HEK293 (cell line): ENCODE measurements at regions not wholly inside any gene's neighbourhood (a gene's known extent, or its start where the extent isn't known, plus 50 kb on each side); places are given as distances from the start of the nearest gene placed in this dataset.

Experiments
- CTCF ChIA-PET: fragments of 350-600 bp; formaldehyde crosslinking; extraction: SDS; loops from one replicate; lab custom pipeline; 2021; ENCODE audit warnings: antibody characterized with exemption; lab: Yijun Ruan, JAX
- POLR2A ChIA-PET: fragments of 300-600 bp; formaldehyde crosslinking; extraction: SDS; loops from one replicate; lab custom pipeline; 2020; ENCODE audit warnings: antibody characterized with exemption, inconsistent platforms; lab: Yijun Ruan, JAX
- H3K27ac ChIP-seq: fragments of 200-500 bp; sonication (Bioruptor generic); 2 replicates; pipeline ENCODE4 v1.5.1; 2014; ENCODE audit warnings: low read depth, low read length, control low read depth, inconsistent platforms; ENCODE audit errors: extremely low read depth
- H3K36me3 ChIP-seq, 2 experiments: fragments of 200-500 bp in 1 of 2; sonication (Bioruptor generic) in 1 of 2; 1 replicate in 1 of 2; 2 replicates in 1 of 2; pipeline ENCODE4 v1.5.1; 2014 to 2017; ENCODE audit warnings: inconsistent platforms in 2 of 2, low read length in 2 of 2; ENCODE audit not compliant: control insufficient read depth in 2 of 2, insufficient read depth in 1 of 2
- H3K4me1 ChIP-seq: fragments of 200-500 bp; sonication (Bioruptor generic); 2 replicates; pipeline ENCODE4 v1.5.1; 2014; ENCODE audit warnings: mild to moderate bottlenecking, low read length, inconsistent platforms; ENCODE audit not compliant: control insufficient read depth, insufficient read depth
- H3K4me3 ChIP-seq: 2 replicates; pipeline ENCODE4 v1.5.1; 2011; ENCODE audit warnings: low read depth, mild to moderate bottlenecking, control low read depth, low read length, moderate library complexity
- H3K9me3 ChIP-seq: fragments of 200-500 bp; sonication (Bioruptor generic); 2 replicates; pipeline ENCODE4 v1.5.1; 2014; ENCODE audit warnings: low read depth, low read length, inconsistent platforms; ENCODE audit not compliant: control insufficient read depth, insufficient read depth
- BCL6B ChIP-seq: fragments of 450-650 bp; formaldehyde crosslinking; IDR thresholded peaks from 2 replicates; pipeline ENCODE4 v1.5.1; 2017; ENCODE audit warnings: missing biosample characterization, missing genetic modification characterization
- HIC1 ChIP-seq: fragments of 450-650 bp; formaldehyde crosslinking; IDR thresholded peaks from 2 replicates; pipeline ENCODE4 v1.5.1; 2016; ENCODE audit warnings: missing biosample characterization, missing genetic modification characterization
- HOXC10 ChIP-seq: sonication (generic); formaldehyde crosslinking; IDR thresholded peaks from 2 replicates; pipeline ENCODE4 v1.8.1; 2023; ENCODE audit warnings: mild to moderate bottlenecking, missing genetic modification reagents
- KLF9 ChIP-seq: fragments of 450-650 bp; formaldehyde crosslinking; IDR thresholded peaks from 2 replicates; pipeline ENCODE4 v1.5.1; 2016; ENCODE audit warnings: missing biosample characterization, missing genetic modification characterization, low read depth
- TCF7L2 ChIP-seq: IDR thresholded peaks from 2 replicates; pipeline ENCODE4 v1.6.1; 2011; ENCODE audit warnings: low read depth, mild to moderate bottlenecking, inconsistent platforms, low read length, moderate library complexity, borderline replicate concordance
- TRIM28 ChIP-seq: IDR thresholded peaks from 2 replicates; pipeline ENCODE4 v1.6.1; 2011; ENCODE audit warnings: low read length, control low read depth, borderline replicate concordance
- ZFP37 ChIP-seq: fragments of 450-650 bp; formaldehyde crosslinking; IDR thresholded peaks from 2 replicates; pipeline ENCODE4 v1.5.1; 2016; ENCODE audit warnings: missing biosample characterization, missing genetic modification characterization
- ZNF10 ChIP-seq: fragments of 450-650 bp; formaldehyde crosslinking; IDR thresholded peaks from 2 replicates; pipeline ENCODE4 v1.5.1; 2017; ENCODE audit warnings: missing biosample characterization, missing genetic modification characterization
- ZNF138 ChIP-seq: fragments of 450-650 bp; formaldehyde crosslinking; IDR thresholded peaks from 2 replicates; pipeline ENCODE4 v1.5.1; 2016; ENCODE audit warnings: missing biosample characterization, missing genetic modification characterization, borderline replicate concordance
- ZNF140 ChIP-seq: fragments of 450-650 bp; formaldehyde crosslinking; IDR thresholded peaks from 2 replicates; pipeline ENCODE4 v1.5.1; 2016; ENCODE audit warnings: missing biosample characterization, missing genetic modification characterization
- ZNF223 ChIP-seq: fragments of 450-650 bp; formaldehyde crosslinking; IDR thresholded peaks from 2 replicates; pipeline ENCODE4 v1.5.1; 2016; ENCODE audit warnings: missing biosample characterization, missing genetic modification characterization
- ZNF426 ChIP-seq: fragments of 450-650 bp; formaldehyde crosslinking; IDR thresholded peaks from 2 replicates; pipeline ENCODE4 v1.5.1; 2017; ENCODE audit warnings: missing biosample characterization, missing genetic modification characterization, mild to moderate bottlenecking, inconsistent platforms, moderate library complexity
- ZNF510 ChIP-seq: fragments of 450-650 bp; formaldehyde crosslinking; IDR thresholded peaks from 2 replicates; pipeline ENCODE4 v1.5.1; 2018; ENCODE audit warnings: mild to moderate bottlenecking, missing genetic modification characterization, missing biosample characterization; ENCODE audit not compliant: insufficient replicate concordance
- ZNF558 ChIP-seq: fragments of 450-650 bp; formaldehyde crosslinking; IDR thresholded peaks from 2 replicates; pipeline ENCODE4 v1.5.1; 2016; ENCODE audit warnings: missing biosample characterization, missing genetic modification characterization
- ZNF571 ChIP-seq: fragments of 450-650 bp; formaldehyde crosslinking; IDR thresholded peaks from 2 replicates; pipeline ENCODE4 v1.5.0; 2017; ENCODE audit warnings: missing biosample characterization, missing genetic modification characterization
- ZNF677 ChIP-seq: fragments of 450-650 bp; IDR thresholded peaks from 2 replicates; pipeline ENCODE4 v1.5.0; 2018; ENCODE audit warnings: missing biosample characterization, mild to moderate bottlenecking, missing genetic modification characterization, moderate library complexity
- ZNF704 ChIP-seq: fragments of 450-650 bp; formaldehyde crosslinking; IDR thresholded peaks from 2 replicates; pipeline ENCODE4 v1.5.1; 2016; ENCODE audit warnings: missing biosample characterization, missing genetic modification characterization
- ZNF747 ChIP-seq: fragments of 450-650 bp; formaldehyde crosslinking; IDR thresholded peaks from 2 replicates; pipeline ENCODE4 v1.5.1; 2016; ENCODE audit warnings: missing biosample characterization, missing genetic modification characterization
- ZNF777 ChIP-seq: fragments of 450-650 bp; formaldehyde crosslinking; IDR thresholded peaks from 2 replicates; pipeline ENCODE4 v1.5.1; 2017; ENCODE audit warnings: missing biosample characterization, missing genetic modification characterization, borderline replicate concordance
- ZSCAN18 ChIP-seq: fragments of 450-650 bp; formaldehyde crosslinking; IDR thresholded peaks from 2 replicates; pipeline ENCODE4 v1.5.1; 2016; ENCODE audit warnings: missing biosample characterization, missing genetic modification characterization
- ZSCAN5A ChIP-seq: fragments of 450-650 bp; formaldehyde crosslinking; IDR thresholded peaks from 2 replicates; pipeline ENCODE4 v1.5.1; 2016; ENCODE audit warnings: missing biosample characterization, missing genetic modification characterization
- TF ChIP-seq, protein P1 (sequence below): fragments of 450-650 bp; formaldehyde crosslinking; IDR thresholded peaks from 2 replicates; pipeline ENCODE4 v1.5.1; 2016; ENCODE audit warnings: missing biosample characterization, missing genetic modification characterization
- TF ChIP-seq, protein P2 (sequence below): fragments of 450-650 bp; formaldehyde crosslinking; IDR thresholded peaks from 2 replicates; pipeline ENCODE4 v1.5.1; 2016; ENCODE audit warnings: missing biosample characterization, missing genetic modification characterization

GRCh38 chr20:48301189-48301588 lies 515.9 kb upstream of the SULF2 start (continued):
- TF ChIP-seq, protein P1, sequence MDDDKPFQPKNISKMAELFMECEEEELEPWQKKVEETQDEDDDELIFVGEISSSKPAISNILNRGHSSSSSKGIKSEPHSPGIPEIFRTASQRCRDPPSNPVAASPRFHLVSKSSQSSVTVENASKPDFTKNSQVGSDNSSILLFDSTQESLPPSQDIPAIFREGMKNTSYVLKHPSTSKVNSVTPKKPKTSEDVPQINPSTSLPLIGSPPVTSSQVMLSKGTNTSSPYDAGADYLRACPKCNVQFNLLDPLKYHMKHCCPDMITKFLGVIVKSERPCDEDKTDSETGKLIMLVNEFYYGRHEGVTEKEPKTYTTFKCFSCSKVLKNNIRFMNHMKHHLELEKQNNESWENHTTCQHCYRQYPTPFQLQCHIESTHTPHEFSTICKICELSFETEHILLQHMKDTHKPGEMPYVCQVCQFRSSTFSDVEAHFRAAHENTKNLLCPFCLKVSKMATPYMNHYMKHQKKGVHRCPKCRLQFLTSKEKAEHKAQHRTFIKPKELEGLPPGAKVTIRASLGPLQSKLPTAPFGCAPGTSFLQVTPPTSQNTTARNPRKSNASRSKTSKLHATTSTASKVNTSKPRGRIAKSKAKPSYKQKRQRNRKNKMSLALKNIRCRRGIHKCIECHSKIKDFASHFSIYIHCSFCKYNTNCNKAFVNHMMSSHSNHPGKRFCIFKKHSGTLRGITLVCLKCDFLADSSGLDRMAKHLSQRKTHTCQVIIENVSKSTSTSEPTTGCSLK (tag by site-specific recombination), result no peak
- TF ChIP-seq ZSCAN18 (tag by site-specific recombination), result no peak
- no peak for TF ChIP-seq ZNF571 (tag by site-specific recombination)
- no peak for TF ChIP-seq TRIM28
- TF ChIP-seq, protein P2, sequence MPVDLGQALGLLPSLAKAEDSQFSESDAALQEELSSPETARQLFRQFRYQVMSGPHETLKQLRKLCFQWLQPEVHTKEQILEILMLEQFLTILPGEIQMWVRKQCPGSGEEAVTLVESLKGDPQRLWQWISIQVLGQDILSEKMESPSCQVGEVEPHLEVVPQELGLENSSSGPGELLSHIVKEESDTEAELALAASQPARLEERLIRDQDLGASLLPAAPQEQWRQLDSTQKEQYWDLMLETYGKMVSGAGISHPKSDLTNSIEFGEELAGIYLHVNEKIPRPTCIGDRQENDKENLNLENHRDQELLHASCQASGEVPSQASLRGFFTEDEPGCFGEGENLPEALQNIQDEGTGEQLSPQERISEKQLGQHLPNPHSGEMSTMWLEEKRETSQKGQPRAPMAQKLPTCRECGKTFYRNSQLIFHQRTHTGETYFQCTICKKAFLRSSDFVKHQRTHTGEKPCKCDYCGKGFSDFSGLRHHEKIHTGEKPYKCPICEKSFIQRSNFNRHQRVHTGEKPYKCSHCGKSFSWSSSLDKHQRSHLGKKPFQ, result no peak
- TF ChIP-seq ZNF140 (tag by site-specific recombination), result no peak
- TF ChIP-seq ZNF10 (tag by site-specific recombination), result no peak
- no peak for TF ChIP-seq HIC1 (tag by site-specific recombination)
- TF ChIP-seq ZNF426 (tag by site-specific recombination), result no peak
- no peak for TF ChIP-seq ZNF704 (tag by site-specific recombination)

DNA sequence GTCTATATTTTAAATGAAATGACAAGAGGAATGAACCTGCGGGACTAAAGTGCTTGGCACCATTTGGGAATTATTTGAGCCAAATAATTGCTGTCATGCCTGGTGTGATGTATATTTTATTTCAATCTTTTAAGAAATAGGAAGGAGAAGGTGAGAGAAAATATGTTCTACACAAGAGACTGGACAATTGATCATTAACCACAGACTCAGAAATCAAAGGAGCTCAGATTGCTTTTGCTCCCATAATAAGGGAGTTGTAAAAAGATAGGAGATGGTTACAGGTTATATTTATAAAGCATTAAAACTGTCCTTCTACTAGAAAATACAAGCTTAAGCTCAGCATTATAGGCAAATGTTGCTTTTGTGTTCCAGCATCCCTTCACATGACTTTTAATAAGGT lies 515.2 kb upstream of the SULF2 start:
- CTCF ChIA-PET, result interaction anchor here (0.6 to 1.8 kb wide), 3 partner anchors 298 to 320 kb away, joined by 3 to 14 read pairs (median 4); no protein-coding TSS in a partner anchor
- TF ChIP-seq ZNF747, result no peak
- no peak for TF ChIP-seq BCL6B (tag by site-specific recombination)
- TF ChIP-seq KLF9, result no peak
- TF ChIP-seq TCF7L2, result no peak
- TF ChIP-seq ZFP37 (tag by site-specific recombination), result no peak
- no peak for TF ChIP-seq ZNF558 (tag by site-specific recombination)
- no peak for TF ChIP-seq HOXC10
- no peak for TF ChIP-seq ZNF223 (tag by site-specific recombination)
- TF ChIP-seq ZSCAN5A (tag by site-specific recombination), result no peak
- TF ChIP-seq ZNF510 (tag by site-specific recombination), result no peak
- no peak for TF ChIP-seq ZNF777 (tag by site-specific recombination)
- no peak for TF ChIP-seq ZNF138
- TF ChIP-seq ZNF677, result no peak
- POLR2A ChIA-PET, result no interaction called here

More for the DNA sequence above, 515.2 kb upstream of the SULF2 start:
- Histone ChIP-seq H3K9me3 (no peaks in the 10 kb centered on the region; the same call in 1 of the 2 replicates), H3K4me1 (peaks cover 10% of the 10 kb centered on the region), H3K4me3 (no peak overlapping the region), H3K36me3 (no peaks in the 10 kb centered on the region), H3K27ac (no peak overlapping the region)
